ENCODE measurements at regions not wholly inside any gene's neighbourhood (a gene's known extent, or its start where the extent isn't known, plus 50 kb on each side); places are given as distances from the start of the nearest gene placed in this dataset.

DNA sequence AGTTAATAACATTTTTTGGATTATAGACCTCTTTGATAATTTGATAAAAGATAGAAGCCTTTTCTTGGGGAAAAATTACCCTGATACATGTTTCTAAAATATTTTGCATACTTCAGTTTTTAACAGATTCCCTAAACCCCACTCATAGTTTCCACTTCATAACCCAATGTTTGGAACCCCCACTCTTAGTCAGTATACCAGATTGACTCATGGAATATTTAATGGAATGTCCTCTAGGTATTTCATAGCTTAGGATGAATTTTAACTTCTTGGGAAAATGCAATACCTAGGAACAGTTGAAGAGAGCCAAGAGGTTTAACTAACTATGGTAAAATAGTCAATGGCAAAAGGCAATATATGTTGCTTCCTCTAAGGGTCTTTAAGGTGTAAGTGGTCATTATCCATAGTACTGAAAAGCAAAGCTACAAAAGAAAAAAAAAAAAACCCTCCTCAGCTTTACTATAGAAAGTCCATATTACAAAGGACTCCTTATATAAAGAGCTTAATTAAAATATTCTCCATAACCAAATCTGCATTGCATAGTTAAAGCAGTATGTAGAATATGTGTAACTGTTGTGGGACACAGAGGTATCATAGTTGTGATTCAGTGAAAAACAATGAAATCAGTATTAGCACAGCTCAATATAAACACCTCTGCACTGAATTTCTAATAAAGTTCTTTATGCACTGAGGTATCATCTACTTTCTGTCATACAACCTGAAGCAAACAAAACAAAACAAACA, 159.9 kb downstream of the PCDH7 start:
- DNase-seq: peak; percentile 66

DNA sequence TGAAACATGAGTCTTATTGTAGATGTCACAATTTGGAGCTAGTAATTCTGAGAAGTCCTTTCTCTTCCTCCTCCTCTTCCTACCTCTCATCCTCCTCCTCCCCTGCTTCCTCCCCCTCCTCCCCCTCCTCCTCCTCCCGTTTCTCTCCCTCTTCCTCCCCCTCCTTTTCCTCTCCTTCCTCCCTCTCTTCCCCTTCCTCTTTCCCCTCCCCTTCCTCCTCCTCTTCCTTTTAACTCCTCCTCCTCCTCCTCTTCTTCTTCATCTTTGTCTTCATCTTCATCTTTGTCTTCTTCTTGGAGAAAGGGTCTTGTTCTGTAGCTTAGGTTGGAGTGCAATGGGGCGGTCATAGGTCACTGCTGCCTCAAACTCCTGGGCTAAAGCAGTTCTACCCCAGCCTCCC, 161.8 kb downstream of the PCDH7 start:
- no peak for DNase-seq

DNA sequence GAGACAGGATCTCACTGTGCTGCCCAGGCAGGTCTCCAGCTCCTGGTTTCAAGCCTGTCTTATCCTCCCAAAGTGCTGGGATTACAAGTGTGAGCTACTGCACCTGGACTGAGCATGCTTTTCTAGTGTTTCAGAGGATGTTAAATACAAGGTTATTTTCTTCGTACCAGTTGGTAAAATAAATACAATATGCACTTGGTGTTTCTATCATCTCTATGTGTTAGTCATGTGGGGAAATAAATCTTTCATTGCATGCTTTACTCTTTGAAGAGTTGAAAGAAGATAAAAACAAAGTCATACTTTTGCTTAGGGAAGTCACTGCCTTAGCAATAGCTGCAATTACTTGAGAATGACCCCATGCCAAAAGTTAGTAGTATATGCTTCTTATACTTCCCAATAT, 162.3 kb downstream of the PCDH7 start:
- no peak for DNase-seq

- no peak for DNase-seq
Measured at GRCh38 chr4:30882995-30883675, 163.0 kb downstream of the PCDH7 start.

DNA sequence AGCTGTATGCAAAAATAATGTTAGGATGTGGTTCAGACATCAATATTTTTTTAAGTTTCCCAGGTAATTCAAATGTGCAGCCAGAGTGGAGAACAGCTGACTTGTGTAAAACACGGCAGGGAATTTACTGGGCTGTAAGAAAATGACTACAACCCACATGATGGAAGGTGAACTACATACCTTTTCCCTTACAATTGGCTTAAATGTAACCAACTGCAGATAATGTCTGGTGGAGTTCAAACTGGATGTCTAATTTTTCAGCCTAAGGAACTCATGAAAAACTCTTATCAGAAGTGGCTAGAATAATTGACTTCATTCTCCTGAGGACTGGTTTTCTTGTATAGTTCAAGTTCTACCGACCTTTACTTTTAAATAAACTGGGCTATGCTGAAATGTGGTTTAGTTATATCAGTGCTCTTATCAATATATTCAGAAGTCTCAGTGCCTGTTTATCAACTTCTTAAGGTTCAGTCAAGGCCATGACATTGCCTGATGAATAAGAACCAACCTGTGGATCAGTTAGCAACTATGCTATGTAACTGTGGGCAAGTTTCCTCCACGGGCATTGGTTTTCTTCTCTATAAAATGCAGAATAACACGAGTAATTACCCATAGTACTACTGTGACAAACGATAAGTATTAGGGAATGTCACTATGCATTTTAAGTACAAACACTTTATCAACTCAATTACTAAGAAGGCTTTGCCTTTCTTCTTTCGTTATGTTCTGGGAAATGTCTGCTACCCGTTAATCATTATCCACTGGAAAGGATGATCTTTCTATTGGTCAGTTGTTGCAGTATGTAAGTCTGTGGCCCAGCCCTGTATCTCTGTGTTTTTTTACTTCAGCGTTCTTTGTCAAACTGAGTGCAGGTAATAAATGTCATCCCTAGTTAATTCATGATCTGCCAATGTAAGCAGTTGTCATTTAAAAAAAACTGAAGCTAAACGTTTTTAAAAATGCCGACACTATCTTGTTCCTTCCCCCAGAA, 181.6 kb downstream of the PCDH7 start:
- DNase-seq: no peak

DNA sequence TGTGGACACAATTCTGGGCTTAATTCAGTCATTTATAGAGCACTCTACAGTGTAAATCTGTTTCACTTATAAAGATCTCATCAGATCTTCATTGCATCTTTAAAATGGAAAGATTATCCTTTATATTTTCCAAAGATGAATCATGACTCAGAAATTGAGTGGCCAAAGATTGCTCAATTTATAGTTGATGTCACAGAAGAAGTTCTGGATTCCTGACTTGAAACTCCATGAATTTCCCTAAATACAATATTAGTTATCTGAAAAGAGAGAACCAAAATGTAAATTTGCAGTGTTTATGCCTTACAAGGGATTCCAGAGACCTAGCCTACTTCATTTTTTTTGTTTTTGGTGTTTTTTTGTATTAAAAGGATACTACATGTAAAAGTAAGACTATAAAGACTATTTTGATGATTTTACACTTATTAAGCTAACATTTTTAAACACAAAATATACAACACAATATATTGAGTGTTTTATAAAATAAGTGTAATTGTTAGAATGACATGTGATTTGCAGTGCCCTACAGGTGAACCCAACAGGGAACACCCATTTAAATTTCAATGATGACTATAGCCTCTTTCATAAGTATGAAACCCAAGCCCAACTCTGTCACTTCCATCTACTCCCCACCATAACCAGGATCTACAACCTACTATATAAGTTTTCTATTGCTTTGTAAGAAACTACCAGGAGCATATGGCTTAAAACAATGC, 183.5 kb downstream of the PCDH7 start:
- DNase-seq: peak; percentile 61

GRCh38 chr4:30904215-30904555, 184.0 kb downstream of the PCDH7 start:
- DNase-seq: no peak

- DNase-seq: no peak
Measured at GRCh38 chr4:30904588-30904987, 184.4 kb downstream of the PCDH7 start.

- peak; percentile 41 for DNase-seq
Measured at GRCh38 chr4:30912098-30912714, 192.0 kb downstream of the PCDH7 start.

- DNase-seq: no peak
Measured at GRCh38 chr4:30916337-30917274, 196.4 kb downstream of the PCDH7 start.

DNA sequence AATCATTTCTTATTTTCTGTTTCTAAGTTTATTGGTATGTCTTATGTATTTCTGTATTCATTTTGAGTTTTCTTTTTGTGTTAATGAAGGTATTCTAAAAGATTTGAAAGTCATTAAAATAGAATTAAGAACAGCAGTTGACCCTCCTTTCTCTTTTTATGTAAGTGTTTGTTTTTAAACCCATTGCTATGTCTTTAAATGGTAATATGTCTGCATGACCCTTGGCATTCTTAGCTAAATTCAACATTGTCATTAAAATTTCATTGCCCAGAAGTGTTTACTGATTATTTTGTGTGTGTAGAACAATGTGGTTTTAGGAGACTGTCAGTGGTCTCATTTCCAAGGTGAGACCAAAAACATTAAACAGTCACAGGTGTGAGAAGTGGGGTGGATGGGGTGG, 197.8 kb downstream of the PCDH7 start:
- DNase-seq: no peak

GRCh38 chr4:30919458-30919857, 199.3 kb downstream of the PCDH7 start:
- DNase-seq: no peak

- no peak for DNase-seq
Measured at GRCh38 chr4:30920043-30920442, 199.9 kb downstream of the PCDH7 start.

DNA sequence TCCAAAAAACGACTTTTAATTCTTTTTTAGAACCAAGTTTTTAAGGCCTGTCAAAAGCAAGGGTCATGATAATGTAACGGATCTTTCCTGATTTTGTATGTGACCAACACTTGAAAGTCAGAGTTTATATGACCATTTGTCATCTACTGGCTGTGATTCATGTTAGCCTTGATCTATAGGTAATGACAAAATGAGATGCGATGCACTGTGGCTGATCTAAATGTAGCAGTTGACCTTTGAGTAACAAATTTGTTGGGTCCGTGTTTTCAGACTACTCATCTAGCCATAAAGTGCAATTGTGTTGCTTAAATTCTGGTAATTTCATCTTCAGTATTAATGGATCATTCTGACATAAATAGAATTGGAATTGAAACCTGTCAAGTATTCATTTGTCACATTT, 202.5 kb downstream of the PCDH7 start:
- no peak for DNase-seq

- DNase-seq: no peak
Measured at GRCh38 chr4:30924495-30924894, 204.3 kb downstream of the PCDH7 start.

DNA sequence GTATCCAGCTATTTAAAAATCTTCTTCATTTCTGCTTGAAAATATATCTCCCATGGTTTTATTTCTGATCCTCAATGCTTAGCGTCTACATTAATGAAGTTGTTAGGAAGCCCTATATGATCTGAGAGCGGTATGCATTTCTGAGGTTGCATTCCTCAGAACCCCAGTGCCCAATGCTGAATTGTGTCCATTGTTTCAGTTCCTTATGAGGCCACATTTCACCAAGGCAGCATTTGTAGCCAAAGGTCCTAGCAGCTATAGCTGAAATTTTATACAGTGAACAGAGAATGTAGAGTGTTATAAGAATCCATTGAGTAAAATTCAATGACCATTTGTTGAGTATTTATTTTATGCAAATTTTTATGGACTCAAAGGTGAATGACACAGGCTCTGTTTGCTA, 209.5 kb downstream of the PCDH7 start:
- no peak for DNase-seq

DNA sequence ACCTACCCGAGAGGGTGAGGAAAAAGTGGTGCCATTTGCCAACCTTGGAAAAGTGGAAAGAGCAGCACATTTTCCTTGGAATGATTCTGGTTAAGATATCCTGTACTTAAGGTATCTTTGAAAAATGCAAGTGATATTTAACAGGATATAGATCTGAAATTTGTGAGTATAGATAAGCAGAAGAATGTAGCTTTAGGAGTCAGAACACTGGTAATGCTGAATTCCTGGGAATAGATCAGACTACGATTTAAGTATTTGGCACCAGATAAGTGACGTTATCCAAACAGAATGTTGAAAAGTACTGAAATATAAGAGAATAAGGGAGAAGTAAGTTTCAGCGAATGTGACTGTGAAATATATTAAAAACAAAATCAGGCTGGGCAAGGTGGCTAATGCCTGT, 210.1 kb downstream of the PCDH7 start:
- no peak for DNase-seq

DNA sequence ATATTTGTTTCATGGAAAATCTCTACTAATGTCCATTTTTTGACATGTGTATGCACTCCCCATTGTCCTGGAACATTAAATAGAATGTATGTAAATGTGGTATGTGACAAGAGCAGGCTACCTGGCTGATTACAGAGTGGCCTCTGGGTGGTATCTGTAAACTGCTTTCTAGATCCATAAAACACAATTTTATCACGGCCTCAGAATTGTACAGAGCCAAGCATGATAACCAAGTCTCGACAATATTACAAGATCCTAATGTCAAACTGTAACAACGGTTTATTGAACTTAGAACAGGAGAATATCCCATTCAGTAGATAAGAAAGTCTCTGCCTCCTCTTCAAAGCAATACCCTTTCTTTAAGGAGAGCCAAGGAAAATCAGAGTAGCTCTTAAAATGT, 212.4 kb downstream of the PCDH7 start:
- DNase-seq: no peak

DNA sequence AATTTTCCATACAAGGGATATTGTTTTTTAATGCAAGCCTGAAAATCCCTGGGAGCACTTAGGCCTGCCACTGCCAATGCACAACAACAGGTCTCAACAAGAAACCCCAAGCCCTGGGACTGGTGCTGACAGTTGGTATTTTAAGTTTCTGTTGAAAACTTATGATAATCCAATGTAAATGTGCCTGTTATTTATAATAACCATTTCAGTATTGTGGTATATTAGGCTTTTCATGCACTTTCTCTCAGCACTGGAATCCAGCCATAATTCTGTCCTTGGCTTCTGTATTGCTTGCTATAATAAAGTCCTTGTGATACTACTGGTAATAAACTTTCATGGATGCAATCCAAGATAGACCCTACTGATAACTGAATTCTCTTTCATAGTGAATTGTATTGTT, 218.9 kb downstream of the PCDH7 start:
- no peak for DNase-seq

DNA sequence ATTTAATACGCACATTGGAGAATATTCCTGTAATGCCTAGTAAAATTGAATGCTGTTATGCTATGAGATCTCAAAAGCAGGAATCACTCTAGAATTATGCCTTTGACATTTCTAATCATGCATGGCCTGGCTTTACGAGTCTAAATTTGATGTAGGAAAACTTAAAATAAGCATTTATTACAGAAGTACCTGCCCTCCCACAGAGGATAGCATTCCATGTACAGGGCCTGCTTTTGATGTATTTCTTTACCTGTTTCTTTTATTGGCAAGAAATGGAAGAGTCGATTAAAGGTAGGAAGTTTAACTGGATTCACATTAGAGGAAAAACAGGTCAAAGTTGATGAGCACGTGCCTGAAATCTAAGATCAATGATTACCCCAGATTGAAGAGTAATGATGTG, 219.5 kb downstream of the PCDH7 start:
- no peak for DNase-seq

DNA sequence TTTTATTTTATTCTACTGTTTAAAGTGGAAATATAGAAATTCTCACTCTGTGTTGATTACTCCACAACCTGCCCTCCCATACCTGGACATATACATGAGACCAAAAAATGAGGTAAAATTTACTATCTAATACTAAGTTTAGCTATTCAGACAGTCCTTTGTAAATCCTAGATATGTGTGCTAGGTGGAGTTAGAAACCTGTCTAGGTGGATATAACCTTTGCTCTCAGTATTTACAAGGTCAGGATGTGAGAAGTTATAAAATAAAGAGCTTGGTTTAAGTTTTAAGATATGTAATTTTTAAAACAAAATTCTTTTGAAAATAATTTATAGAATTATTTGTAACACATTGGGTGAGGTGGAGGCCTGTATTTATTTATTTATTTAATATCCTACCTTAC, 221.5 kb downstream of the PCDH7 start:
- no peak for DNase-seq
